ENCODE measurements at regions not wholly inside any gene's neighbourhood (a gene's known extent, or its start where the extent isn't known, plus 50 kb on each side); places are given as distances from the start of the nearest gene placed in this dataset.

DNA sequence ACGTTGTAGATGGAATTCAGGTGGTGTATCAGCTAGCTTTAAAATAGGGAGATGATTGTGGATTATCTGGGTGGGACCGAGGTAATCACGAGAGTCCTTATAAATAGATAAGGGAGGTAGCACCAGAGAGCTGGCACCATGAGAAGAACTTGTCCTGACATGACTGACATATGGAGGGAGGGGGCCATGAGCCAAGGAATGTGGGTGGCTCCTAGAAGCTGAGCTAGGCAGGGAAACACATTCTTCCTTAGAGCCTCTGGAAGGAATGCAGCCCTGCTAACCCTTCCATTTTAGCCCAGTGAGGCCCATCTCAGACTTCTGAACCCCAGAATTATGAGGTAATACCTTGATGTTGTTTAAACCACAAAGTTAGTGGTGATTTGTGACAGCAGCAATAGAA is 321.1 kb upstream of the SULF2 start:
- Histone ChIP-seq H3K9me3 (ENCODE audit: insufficient read depth, low read depth, low read length) (no peaks in the 10 kb centered on the region; the same call in 1 of the 2 replicates), H3K79me2 (ENCODE audit: insufficient read depth, low read length) (no peaks in the 10 kb centered on the region), H3K9ac (ENCODE audit: low read depth, low read length, poor library complexity, severe bottlenecking) (no peak overlapping the region), H2AFZ (ENCODE audit: low read length) (no peak overlapping the region), H3K9me2 (replicated peaks; ENCODE audit: low read depth, low read length) (no peaks in the 10 kb centered on the region), H3K36me3 (ENCODE audit: insufficient read depth, low read length) (no peaks in the 10 kb centered on the region), H3K4me2 (ENCODE audit: low read depth, low read length, poor library complexity, severe bottlenecking) (no peak overlapping the region), H3F3A (ENCODE audit: low read depth) (no peaks in the 10 kb centered on the region), H3K27me3 (ENCODE audit: insufficient read depth, low read length, poor library complexity, severe bottlenecking) (no peaks in the 10 kb centered on the region), H4K20me1 (ENCODE audit: insufficient read depth, low read length, poor library complexity, severe bottlenecking) (no peaks in the 10 kb centered on the region), H3K4me1 (ENCODE audit: insufficient read depth, low read length, poor library complexity, severe bottlenecking) (no peaks in the 10 kb centered on the region), H3K4me3 (ENCODE audit: low read length, poor library complexity, severe bottlenecking) (no peak overlapping the region)
- TF ChIP-seq, protein P1, sequence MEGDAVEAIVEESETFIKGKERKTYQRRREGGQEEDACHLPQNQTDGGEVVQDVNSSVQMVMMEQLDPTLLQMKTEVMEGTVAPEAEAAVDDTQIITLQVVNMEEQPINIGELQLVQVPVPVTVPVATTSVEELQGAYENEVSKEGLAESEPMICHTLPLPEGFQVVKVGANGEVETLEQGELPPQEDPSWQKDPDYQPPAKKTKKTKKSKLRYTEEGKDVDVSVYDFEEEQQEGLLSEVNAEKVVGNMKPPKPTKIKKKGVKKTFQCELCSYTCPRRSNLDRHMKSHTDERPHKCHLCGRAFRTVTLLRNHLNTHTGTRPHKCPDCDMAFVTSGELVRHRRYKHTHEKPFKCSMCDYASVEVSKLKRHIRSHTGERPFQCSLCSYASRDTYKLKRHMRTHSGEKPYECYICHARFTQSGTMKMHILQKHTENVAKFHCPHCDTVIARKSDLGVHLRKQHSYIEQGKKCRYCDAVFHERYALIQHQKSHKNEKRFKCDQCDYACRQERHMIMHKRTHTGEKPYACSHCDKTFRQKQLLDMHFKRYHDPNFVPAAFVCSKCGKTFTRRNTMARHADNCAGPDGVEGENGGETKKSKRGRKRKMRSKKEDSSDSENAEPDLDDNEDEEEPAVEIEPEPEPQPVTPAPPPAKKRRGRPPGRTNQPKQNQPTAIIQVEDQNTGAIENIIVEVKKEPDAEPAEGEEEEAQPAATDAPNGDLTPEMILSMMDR (conservative IDR thresholded peaks at IDR 0.05; ENCODE audit: low read length): no peak
- TF ChIP-seq EZH2phosphoT487 (IDR thresholded peaks at IDR 0.05; ENCODE audit: borderline replicate concordance): no peak

GRCh38 chr20:48105526-48105925 is 320.2 kb upstream of the SULF2 start:
- H3K4me3 ChIP-seq (ENCODE audit: low read length, poor library complexity, severe bottlenecking): no peak overlapping the region
- no peaks in the 10 kb centered on the region for H3K9me2 ChIP-seq (replicated peaks; ENCODE audit: low read depth, low read length)
- H3K9ac ChIP-seq (ENCODE audit: low read depth, low read length, poor library complexity, severe bottlenecking): no peak overlapping the region
- H3K36me3 ChIP-seq (ENCODE audit: insufficient read depth, low read length): no peaks in the 10 kb centered on the region
- no peak overlapping the region for H2AFZ ChIP-seq (ENCODE audit: low read length)
- no peak for TF ChIP-seq EZH2phosphoT487 (IDR thresholded peaks at IDR 0.05; ENCODE audit: borderline replicate concordance)
- TF ChIP-seq, protein P1 (conservative IDR thresholded peaks at IDR 0.05; ENCODE audit: low read length): no peak
- H3K4me1 ChIP-seq (ENCODE audit: insufficient read depth, low read length, poor library complexity, severe bottlenecking): no peaks in the 10 kb centered on the region
- H4K20me1 ChIP-seq (ENCODE audit: insufficient read depth, low read length, poor library complexity, severe bottlenecking): no peaks in the 10 kb centered on the region
- no peaks in the 10 kb centered on the region for H3F3A ChIP-seq (ENCODE audit: low read depth)
- H3K79me2 ChIP-seq (ENCODE audit: insufficient read depth, low read length): no peaks in the 10 kb centered on the region
- no peaks in the 10 kb centered on the region; the same call in 1 of the 2 replicates for H3K9me3 ChIP-seq (ENCODE audit: insufficient read depth, low read depth, low read length)
- H3K27me3 ChIP-seq (ENCODE audit: insufficient read depth, low read length, poor library complexity, severe bottlenecking): no peaks in the 10 kb centered on the region
- H3K4me2 ChIP-seq (ENCODE audit: low read depth, low read length, poor library complexity, severe bottlenecking): no peak overlapping the region

GRCh38 chr20:48102931-48103660 is 317.8 kb upstream of the SULF2 start:
- H3K36me3 ChIP-seq (ENCODE audit: insufficient read depth, low read length): no peaks in the 10 kb centered on the region

More at GRCh38 chr20:48102931-48103660, 317.8 kb upstream of the SULF2 start:
- H3F3A ChIP-seq (ENCODE audit: low read depth): no peaks in the 10 kb centered on the region
- no peaks in the 10 kb centered on the region for H4K20me1 ChIP-seq (ENCODE audit: insufficient read depth, low read length, poor library complexity, severe bottlenecking)
- no peaks in the 10 kb centered on the region; the same call in 1 of the 2 replicates for H3K9me3 ChIP-seq (ENCODE audit: insufficient read depth, low read depth, low read length)
- H3K79me2 ChIP-seq (ENCODE audit: insufficient read depth, low read length): no peaks in the 10 kb centered on the region
- no peak overlapping the region for H2AFZ ChIP-seq (ENCODE audit: low read length)
- no peaks in the 10 kb centered on the region for H3K27me3 ChIP-seq (ENCODE audit: insufficient read depth, low read length, poor library complexity, severe bottlenecking)
- H3K4me2 ChIP-seq (ENCODE audit: low read depth, low read length, poor library complexity, severe bottlenecking): no peak overlapping the region
- no peaks in the 10 kb centered on the region for H3K9me2 ChIP-seq (replicated peaks; ENCODE audit: low read depth, low read length)
- TF ChIP-seq, protein P1 (conservative IDR thresholded peaks at IDR 0.05; ENCODE audit: low read length): no peak
- no peak for TF ChIP-seq EZH2phosphoT487 (IDR thresholded peaks at IDR 0.05; ENCODE audit: borderline replicate concordance)
- no peaks in the 10 kb centered on the region for H3K4me1 ChIP-seq (ENCODE audit: insufficient read depth, low read length, poor library complexity, severe bottlenecking)
- H3K4me3 ChIP-seq (ENCODE audit: low read length, poor library complexity, severe bottlenecking): no peak overlapping the region
- no peak overlapping the region for H3K9ac ChIP-seq (ENCODE audit: low read depth, low read length, poor library complexity, severe bottlenecking)
